ENCODE measurements at regions not wholly inside any gene's neighbourhood (a gene's known extent, or its start where the extent isn't known, plus 50 kb on each side); places are given as distances from the start of the nearest gene placed in this dataset.

GRCh38 chr2:43080571-43081021 lies 145.8 kb downstream of the ZFP36L2 start:
- TF ChIP-seq CTCF (IDR thresholded peaks at IDR 0.05) (no peak), POLR2AphosphoS5 (IDR thresholded peaks at IDR 0.05) (no peak), EP300 (IDR thresholded peaks at IDR 0.05; ENCODE audit: low read depth) (no peak)

All from transverse colon (tissue), 4 donors.